GM12873 (cell line): ENCODE measurements at regions not wholly inside any gene's neighbourhood (a gene's known extent, or its start where the extent isn't known, plus 50 kb on each side); places are given as distances from the start of the nearest gene placed in this dataset.

Source experiments
- CTCF ChIP-seq: IDR thresholded peaks from 2 replicates; pipeline ENCODE4 v1.5.1; 2012; ENCODE audit warnings: low read depth, mild to moderate bottlenecking, moderate library complexity, low read length, control low read depth; ENCODE audit not compliant: insufficient read depth; ENCODE audit errors: missing control alignments

GRCh38 chr2:3970791-3971651 is 267.6 kb downstream of the DCDC2C start:
- no peak for TF ChIP-seq CTCF

GRCh38 chr2:3971652-3972192 is 268.3 kb downstream of the DCDC2C start:
- no peak for TF ChIP-seq CTCF

GRCh38 chr2:3972377-3972776 is 269.0 kb downstream of the DCDC2C start:
- no peak for TF ChIP-seq CTCF

GRCh38 chr2:3974765-3975164 is 271.4 kb downstream of the DCDC2C start:
- TF ChIP-seq CTCF = no peak

GRCh38 chr2:3981446-3981987 is 278.1 kb downstream of the DCDC2C start:
- no peak for TF ChIP-seq CTCF

- no peak for TF ChIP-seq CTCF
These were observed 278.8 kb downstream of the DCDC2C start for GRCh38 chr2:3982160-3982559.

- TF ChIP-seq CTCF = no peak
These were observed 282.7 kb downstream of the DCDC2C start for GRCh38 chr2:3986063-3986462.
